HG03135 (cell line): ENCODE measurements at regions not wholly inside any gene's neighbourhood (a gene's known extent, or its start where the extent isn't known, plus 50 kb on each side); places are given as distances from the start of the nearest gene placed in this dataset.
"Not testable (repeated sequence)": the region's sequence is repeated elsewhere in the genome, so short reads cannot be mapped to it uniquely, and the experiment has no call there.

Experiments used
- ATAC-seq: cut with Tn5 transposase; IDR thresholded peaks from one replicate; pipeline ENCODE4 v1.9.1; 2021; ENCODE audit warnings: mild to moderate bottlenecking, moderate library complexity; ENCODE audit not compliant: unreplicated experiment

GRCh38 chr12:40431169-40431568 is 206.4 kb downstream of the LRRK2 start:
- ATAC-seq: no peak

- ATAC-seq: no peak
These were observed 210.5 kb downstream of the LRRK2 start for GRCh38 chr12:40435251-40435650.

DNA sequence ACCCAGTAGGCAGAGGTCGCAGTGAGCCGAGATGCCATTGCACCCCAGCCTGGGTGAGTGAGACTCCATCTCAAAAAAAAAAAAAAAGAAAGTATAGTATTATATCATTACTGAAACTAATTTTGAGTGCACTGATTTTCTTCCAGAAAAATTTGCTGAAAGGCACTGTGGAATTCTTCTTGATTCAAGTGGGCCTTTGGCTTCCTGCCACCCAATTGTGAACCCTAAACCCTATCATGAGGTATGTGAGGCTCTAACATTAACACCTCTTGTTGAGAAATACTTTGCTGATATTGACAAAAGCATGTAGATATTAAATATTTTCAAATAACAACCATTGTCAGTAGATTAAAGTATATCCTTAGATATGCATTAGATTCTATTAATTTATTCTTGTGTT is 211.2 kb downstream of the LRRK2 start:
- no peak for ATAC-seq

- ATAC-seq: no peak
These were observed 211.8 kb downstream of the LRRK2 start for GRCh38 chr12:40436564-40436963.

- no peak for ATAC-seq
These were observed 215.1 kb downstream of the LRRK2 start for GRCh38 chr12:40439771-40440492.

GRCh38 chr12:40444174-40444573 is 219.4 kb downstream of the LRRK2 start:
- no peak for ATAC-seq

DNA sequence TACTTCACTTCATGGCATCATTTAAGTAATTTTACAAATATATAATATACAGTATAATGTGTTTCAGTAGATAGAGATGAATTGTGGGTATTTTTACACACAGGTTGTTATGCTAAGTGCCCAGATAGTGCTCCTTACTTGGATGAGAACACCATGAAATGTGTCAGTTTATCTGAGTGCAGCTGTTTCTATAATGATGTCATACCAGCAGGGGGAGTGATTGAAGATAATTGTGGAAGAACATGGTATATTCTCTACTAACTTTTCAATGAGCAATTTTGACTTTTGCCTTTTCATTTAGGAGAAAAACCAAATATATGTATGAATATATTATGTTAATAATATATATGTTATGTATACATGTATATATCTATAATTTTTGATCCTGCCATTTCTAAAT is 221.6 kb downstream of the LRRK2 start:
- ATAC-seq: no peak

DNA sequence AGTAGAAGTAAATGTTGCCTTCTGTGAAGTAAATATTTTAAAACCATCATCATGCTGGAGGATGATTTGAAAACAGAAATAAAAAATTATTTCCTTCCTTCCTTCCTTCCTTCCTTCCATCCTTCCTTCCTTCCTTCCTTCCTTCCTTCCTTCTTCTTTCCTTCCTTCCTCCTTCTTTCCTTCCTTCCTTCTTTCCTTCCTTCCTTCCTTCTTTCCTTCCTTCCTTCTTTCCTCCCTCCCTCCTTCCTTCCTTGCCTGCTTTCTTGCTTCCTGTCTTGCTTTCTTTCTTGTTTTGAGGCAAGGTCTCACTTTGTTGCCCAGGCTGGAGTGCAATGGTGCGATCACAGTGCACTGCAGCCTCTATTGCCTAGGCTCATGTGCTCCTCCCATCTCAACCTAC is 223.7 kb downstream of the LRRK2 start:
- not testable (repeated sequence) for ATAC-seq

DNA sequence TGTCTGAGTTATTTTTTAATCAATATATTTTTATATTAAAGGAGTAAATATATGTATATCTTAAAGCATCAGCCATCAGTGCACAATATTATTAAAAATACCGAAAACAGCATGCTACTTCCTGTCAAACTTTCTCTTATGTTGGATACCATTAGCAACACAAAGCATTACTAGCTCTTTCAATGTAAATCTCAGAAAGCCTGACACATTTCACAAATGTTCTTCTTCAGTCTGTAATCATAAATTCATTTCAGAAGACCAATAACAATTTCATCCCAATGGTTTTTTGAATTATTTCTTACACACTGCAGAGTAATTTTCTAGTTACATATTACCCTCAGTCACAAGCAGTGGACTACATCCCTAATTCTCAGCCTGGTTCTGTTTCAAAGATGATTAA is 226.9 kb downstream of the LRRK2 start:
- no peak for ATAC-seq

- no peak for ATAC-seq
These were observed 228.1 kb upstream of the CNTN1 start for GRCh38 chr12:40464121-40464520.

GRCh38 chr12:40469736-40470135 is 222.5 kb upstream of the CNTN1 start:
- ATAC-seq: no peak

- no peak for ATAC-seq
These were observed 218.3 kb upstream of the CNTN1 start for GRCh38 chr12:40473962-40474361.

DNA sequence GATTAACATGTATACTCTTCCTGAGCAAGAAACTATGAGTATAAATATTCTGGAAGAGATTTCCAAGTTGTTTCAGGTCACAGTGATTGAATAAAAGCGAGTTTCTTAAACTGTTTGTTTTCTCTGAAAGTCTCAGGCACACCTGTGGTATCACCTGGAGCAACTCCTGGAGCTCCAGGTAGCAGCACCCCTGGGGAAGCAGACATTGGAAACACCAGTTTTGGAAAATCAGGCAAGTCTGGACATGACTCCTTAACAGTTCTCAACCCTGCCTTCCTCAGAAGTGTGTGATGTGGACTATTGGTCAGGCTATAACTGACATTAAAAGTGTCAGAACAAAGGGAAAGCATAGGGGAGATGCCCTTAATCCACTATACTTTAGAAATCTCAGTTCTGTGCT is 217.6 kb upstream of the CNTN1 start:
- ATAC-seq: no peak

- no peak for ATAC-seq
These were observed 192.4 kb upstream of the CNTN1 start for GRCh38 chr12:40499856-40500255.

- ATAC-seq: peak; percentile 75
These were observed 189.9 kb upstream of the CNTN1 start for GRCh38 chr12:40502322-40502721.

DNA sequence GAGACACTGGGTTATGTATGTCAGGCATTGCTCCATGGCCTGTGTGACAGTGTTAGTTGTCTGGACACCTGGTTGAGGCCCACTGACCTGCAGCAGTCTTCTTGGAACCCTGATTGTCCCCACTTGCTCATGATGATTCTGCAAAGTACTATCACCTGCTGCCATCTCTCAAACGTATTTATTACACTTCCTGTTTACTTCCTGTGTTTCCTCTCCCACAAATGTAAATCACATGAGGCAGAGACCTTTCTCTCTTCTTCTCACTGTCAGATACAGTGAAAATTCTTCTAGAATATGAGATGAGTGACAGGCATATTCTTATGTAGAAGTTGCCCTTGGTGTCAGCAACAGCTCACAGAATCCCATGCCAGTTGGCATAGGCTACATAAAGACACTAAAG is 186.9 kb upstream of the CNTN1 start:
- no peak for ATAC-seq

GRCh38 chr12:40508421-40508820 is 183.8 kb upstream of the CNTN1 start:
- ATAC-seq: no peak

- ATAC-seq: no peak
These were observed 180.9 kb upstream of the CNTN1 start for GRCh38 chr12:40511341-40511740.

DNA sequence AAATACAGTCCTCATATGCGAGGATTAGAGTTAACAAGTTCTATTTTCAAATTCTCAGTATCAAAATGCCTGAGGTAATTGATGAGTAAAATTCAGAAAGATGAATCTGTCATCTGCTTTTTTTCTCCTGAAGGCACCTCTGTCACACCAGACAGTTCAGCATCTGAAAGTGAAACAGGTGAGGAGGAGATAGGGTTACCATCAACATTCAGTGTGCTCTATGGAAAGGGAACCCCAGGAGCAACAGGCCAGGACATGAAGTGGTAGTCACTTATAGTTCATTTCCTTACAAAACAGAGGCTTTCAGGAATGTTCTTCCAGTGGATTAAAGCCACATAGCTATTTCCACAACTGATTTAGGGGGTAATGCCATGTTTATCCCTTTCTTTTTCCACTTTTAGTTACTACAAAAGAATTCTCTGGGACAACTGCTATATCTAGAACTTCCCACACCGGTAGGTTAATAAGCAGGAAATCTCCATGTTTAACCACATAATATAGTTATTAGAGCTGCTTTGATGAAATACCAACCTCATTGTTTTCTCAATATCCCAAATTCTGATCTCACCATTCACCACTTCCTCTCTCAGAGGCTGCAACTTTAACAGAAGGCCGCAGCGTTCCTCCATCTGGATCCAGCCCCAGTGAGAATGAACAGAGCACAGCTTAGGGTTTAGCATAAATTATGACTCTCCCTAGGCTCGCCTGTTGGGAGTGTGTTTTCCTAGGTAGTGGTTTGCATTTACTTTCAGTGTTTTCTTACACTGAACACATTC is 177.0 kb upstream of the CNTN1 start:
- peak; percentile 83 for ATAC-seq

- ATAC-seq: no peak
These were observed 169.4 kb upstream of the CNTN1 start for GRCh38 chr12:40522837-40523236.

DNA sequence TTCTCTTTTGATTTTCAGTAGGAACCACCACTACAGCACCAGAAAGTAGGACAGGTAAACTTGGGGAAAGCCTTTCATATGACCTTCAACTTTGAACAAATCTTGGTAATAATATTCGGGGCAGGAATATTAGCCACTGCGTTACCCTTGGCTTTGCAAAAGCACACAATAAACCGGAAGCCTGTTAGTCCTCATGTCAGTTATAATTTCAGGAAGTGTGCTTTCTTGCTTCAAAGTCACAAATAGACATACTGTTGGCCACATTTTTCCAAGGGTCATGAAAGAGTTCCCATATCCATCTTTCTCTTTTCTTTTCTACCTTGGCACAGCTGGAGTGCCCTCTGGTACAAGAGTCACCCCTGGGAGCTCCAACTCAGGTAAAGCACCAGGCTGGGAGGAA is 167.2 kb upstream of the CNTN1 start:
- ATAC-seq: no peak

- no peak for ATAC-seq
These were observed 157.4 kb upstream of the CNTN1 start for GRCh38 chr12:40534828-40535227.
